ENCODE measurements at regions not wholly inside any gene's neighbourhood (a gene's known extent, or its start where the extent isn't known, plus 50 kb on each side); places are given as distances from the start of the nearest gene placed in this dataset.

- ATAC-seq: no peak
- Histone ChIP-seq H3K27ac (ENCODE audit: low read depth) (no peak overlapping the region), H3F3A (replicated peaks; ENCODE audit: low read depth) (no peaks in the 10 kb centered on the region)
Measured at GRCh38 chr2:53608293-53608692, 159.3 kb upstream of the CHAC2 start.

GRCh38 chr2:53600815-53601214 is 166.8 kb upstream of the CHAC2 start:
- no peaks in the 10 kb centered on the region; the same call in 2 of the 3 replicates for H3K9me3 Mint-ChIP-seq
- no peaks in the 10 kb centered on the region for H4K20me1 ChIP-seq (replicated peaks; ENCODE audit: insufficient read depth)
- no peak overlapping the region for H3K4me3 Mint-ChIP-seq
- H3K4me2 ChIP-seq: no peak overlapping the region
- H3K4me1 ChIP-seq (ENCODE audit: insufficient read depth): no peaks in the 10 kb centered on the region
- no peaks in the 10 kb centered on the region for H3K27me3 Mint-ChIP-seq (ENCODE audit: insufficient read depth, low read depth, poor library complexity)
- H3K4me3 ChIP-seq: no peak overlapping the region
- no peaks in the 10 kb centered on the region for H3K79me2 ChIP-seq (replicated peaks; ENCODE audit: insufficient read depth)
- DNase-seq (ENCODE audit: low spot score) (no peak), ATAC-seq (no peak)
- H2AFZ ChIP-seq: no peak overlapping the region; the same call in 1 of the 2 replicates
- H3K36me3 ChIP-seq (ENCODE audit: insufficient read depth): no peaks in the 10 kb centered on the region
- H3K27ac ChIP-seq (ENCODE audit: low read depth): no peak overlapping the region
- H3F3A ChIP-seq (replicated peaks; ENCODE audit: low read depth): no peaks in the 10 kb centered on the region
- no peak overlapping the region for H3K27ac Mint-ChIP-seq
- no peaks in the 10 kb centered on the region for H3K27me3 ChIP-seq (ENCODE audit: insufficient read depth)
- H3K36me3 Mint-ChIP-seq (ENCODE audit: low read depth): peaks cover 4% of the 10 kb centered on the region
- 0 out of 2 replicates have a peak, but pooled peaks cover 3% of the 10 kb centered on the region for H3K9me2 ChIP-seq (ENCODE audit: insufficient read depth)
- peaks cover 3% of the 10 kb centered on the region; the same call in 1 of the 3 replicates for H3K4me1 Mint-ChIP-seq
- TF ChIP-seq POLR2AphosphoS5 (IDR thresholded peaks at IDR 0.05; ENCODE audit: low read depth) (no peak), ZNF331 (CRISPR knock-in tag; IDR thresholded peaks at IDR 0.05; ENCODE audit: low read depth) (no peak), EZH2phosphoT487 (IDR thresholded peaks at IDR 0.05; ENCODE audit: unreplicated experiment) (no peak), REST (IDR thresholded peaks at IDR 0.05; ENCODE audit: unreplicated experiment) (no peak), STAT1 (IDR thresholded peaks at IDR 0.05; ENCODE audit: unreplicated experiment) (no peak), NANOG (IDR thresholded peaks at IDR 0.05; ENCODE audit: borderline replicate concordance) (no peak), ZNF114 (CRISPR knock-in tag; IDR thresholded peaks at IDR 0.05) (no peak), CREB1 (CRISPR knock-in tag; IDR thresholded peaks at IDR 0.05; ENCODE audit: low read depth) (no peak), JUNB (IDR thresholded peaks at IDR 0.05; ENCODE audit: unreplicated experiment) (no peak), CTCF (conservative IDR thresholded peaks at IDR 0.05; ENCODE audit: low read depth in 2 of 2) (no peak), EZH2 (IDR thresholded peaks at IDR 0.05; ENCODE audit: low read depth, unreplicated experiment) (no peak)

More at GRCh38 chr2:53608293-53608692, 159.3 kb upstream of the CHAC2 start:
- TF ChIP-seq CREB1 (CRISPR knock-in tag; IDR thresholded peaks at IDR 0.05; ENCODE audit: low read depth) (no peak), ZNF114 (CRISPR knock-in tag; IDR thresholded peaks at IDR 0.05) (no peak), JUNB (IDR thresholded peaks at IDR 0.05; ENCODE audit: unreplicated experiment) (no peak)
- H3K4me3 ChIP-seq: no peak overlapping the region
- Mint-ChIP-seq H3K4me3 (no peak overlapping the region), H3K36me3 (ENCODE audit: low read depth) (no peaks in the 10 kb centered on the region), H3K4me1 (no peaks in the 10 kb centered on the region), H3K27me3 (ENCODE audit: insufficient read depth, low read depth, poor library complexity) (no peaks in the 10 kb centered on the region), H3K27ac (peak overlapping the region; percentile 42; the same call in 1 of the 2 replicates), H3K9me3 (no peaks in the 10 kb centered on the region)
- H3K4me2 ChIP-seq: no peak overlapping the region
- 0 out of 2 replicates have a peak, but pooled peaks cover 3% of the 10 kb centered on the region for H3K9me2 ChIP-seq (ENCODE audit: insufficient read depth)
- no peaks in the 10 kb centered on the region for H4K20me1 ChIP-seq (replicated peaks; ENCODE audit: insufficient read depth)
- no peaks in the 10 kb centered on the region for H3K79me2 ChIP-seq (replicated peaks; ENCODE audit: insufficient read depth)
- H2AFZ ChIP-seq: no peak overlapping the region
- DNase-seq (ENCODE audit: low spot score): no peak
- no peaks in the 10 kb centered on the region for H3K4me1 ChIP-seq (ENCODE audit: insufficient read depth)
- H3K27me3 ChIP-seq (ENCODE audit: insufficient read depth): no peaks in the 10 kb centered on the region
- H3K36me3 ChIP-seq (ENCODE audit: insufficient read depth): no peaks in the 10 kb centered on the region

All from GM23338 (cell line).